Stimulated activated memory B cell treated with anti-CD40 and anti-IgM and Interleukin-4, amounts not matched to agents 10 μg/mL and 1 μg/mL and 100 μg/mL, for 72 hours (primary cell): ENCODE measurements at regions not wholly inside any gene's neighbourhood (a gene's known extent, or its start where the extent isn't known, plus 50 kb on each side); places are given as distances from the start of the nearest gene placed in this dataset.

ENCODE experiments used
- ATAC-seq: fragments of 150-1000 bp; cut with Tn5 transposase; 2 replicates; pipeline ENCODE4 v1.10.0; 2021
- H3K27ac Mint-ChIP-seq: one replicate; pipeline ENCODE4 v1.8.0; 2022; ENCODE audit warnings: mild to moderate bottlenecking, mixed read lengths
- H3K27me3 Mint-ChIP-seq: one replicate; pipeline ENCODE4 v1.8.0; 2022; ENCODE audit warnings: mixed read lengths
- H3K36me3 Mint-ChIP-seq: one replicate; pipeline ENCODE4 v1.8.0; 2022; ENCODE audit warnings: mixed read lengths
- H3K4me1 Mint-ChIP-seq: one replicate; pipeline ENCODE4 v1.8.0; 2022; ENCODE audit warnings: mixed read lengths
- H3K4me3 Mint-ChIP-seq: one replicate; pipeline ENCODE4 v1.8.0; 2022; ENCODE audit warnings: mild to moderate bottlenecking, moderate library complexity, mixed read lengths
- H3K9me3 Mint-ChIP-seq: one replicate; pipeline ENCODE4 v1.8.0; 2022; ENCODE audit warnings: mixed read lengths

DNA sequence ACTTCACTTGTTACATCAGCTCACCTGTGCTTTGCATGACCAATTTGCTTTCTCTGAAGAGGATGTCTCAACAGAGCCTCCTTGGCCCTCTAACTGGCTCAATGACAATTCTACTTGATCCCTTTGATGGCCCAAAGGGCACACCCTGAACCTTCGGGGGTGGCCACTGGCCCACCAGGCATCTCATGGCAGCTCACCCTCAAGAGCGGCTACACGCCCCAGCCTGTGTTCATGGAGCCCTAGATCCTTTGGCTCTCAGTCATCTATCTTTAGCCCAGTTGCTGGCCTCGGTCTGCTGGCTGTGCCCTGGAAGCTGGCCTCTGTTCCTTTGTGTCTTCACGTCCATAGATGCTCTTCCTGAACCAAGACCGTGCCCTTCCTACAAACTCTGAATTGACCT is 476.7 kb downstream of the NPHP4 start:
- Mint-ChIP-seq H3K9me3 (no peaks in the 10 kb centered on the region), H3K4me1 (no peaks in the 10 kb centered on the region), H3K27ac (no peak overlapping the region), H3K27me3 (peaks cover 37% of the 10 kb centered on the region), H3K4me3 (no peak overlapping the region), H3K36me3 (no peaks in the 10 kb centered on the region)
- ATAC-seq: no peak

- Mint-ChIP-seq H3K9me3 (no peaks in the 10 kb centered on the region), H3K36me3 (no peaks in the 10 kb centered on the region), H3K4me1 (peaks cover under 1% of the 10 kb centered on the region), H3K27me3 (peaks cover 45% of the 10 kb centered on the region), H3K4me3 (no peak overlapping the region), H3K27ac (no peak overlapping the region)
- ATAC-seq: peak; percentile 70
Measured at GRCh38 chr1:5514527-5515183, 477.6 kb downstream of the NPHP4 start.

DNA sequence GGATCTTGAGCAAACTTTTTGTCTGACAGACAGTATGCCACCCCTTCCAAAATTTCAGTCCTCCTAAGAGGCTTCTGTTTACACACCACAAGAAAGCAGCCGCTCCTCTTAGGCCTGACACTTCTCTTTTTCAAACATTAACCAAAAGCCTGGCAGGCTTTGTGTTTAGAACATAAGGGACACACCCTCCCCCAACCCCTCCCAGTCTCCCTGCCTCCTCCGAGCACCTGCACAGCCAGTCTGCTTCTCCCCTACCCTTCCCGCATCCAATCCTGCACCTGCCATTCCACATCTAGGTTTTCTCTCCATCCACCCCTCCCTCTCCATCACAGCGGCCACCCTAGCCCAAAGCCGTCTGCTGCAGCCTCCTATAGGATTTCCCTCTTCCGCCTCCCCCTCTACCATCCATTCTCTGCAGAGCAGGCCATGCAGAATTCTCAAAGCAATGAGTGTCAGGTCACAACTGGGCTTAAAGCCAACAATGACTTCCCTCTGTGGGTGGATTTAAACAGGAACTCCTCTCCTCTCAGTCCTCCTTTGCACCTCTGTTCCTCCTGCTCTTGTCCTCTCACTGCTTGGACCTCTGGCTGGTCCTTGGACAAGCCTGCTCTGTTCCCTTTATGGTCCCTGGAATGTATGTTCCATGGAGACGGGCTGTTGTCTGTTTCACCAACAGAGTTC is 478.2 kb downstream of the NPHP4 start:
- Mint-ChIP-seq H3K4me1 (peaks cover 5% of the 10 kb centered on the region), H3K27ac (no peak overlapping the region), H3K9me3 (no peaks in the 10 kb centered on the region), H3K36me3 (no peaks in the 10 kb centered on the region), H3K4me3 (no peak overlapping the region), H3K27me3 (peaks cover 51% of the 10 kb centered on the region)
- no peak for ATAC-seq

GRCh38 chr1:5513179-5513578 is 479.0 kb downstream of the NPHP4 start:
- H3K27me3 Mint-ChIP-seq: peaks cover 52% of the 10 kb centered on the region
- peaks cover 5% of the 10 kb centered on the region for H3K4me1 Mint-ChIP-seq
- H3K4me3 Mint-ChIP-seq: no peak overlapping the region
- H3K27ac Mint-ChIP-seq: no peak overlapping the region
- H3K9me3 Mint-ChIP-seq: no peaks in the 10 kb centered on the region
- no peaks in the 10 kb centered on the region for H3K36me3 Mint-ChIP-seq
- no peak for ATAC-seq

DNA sequence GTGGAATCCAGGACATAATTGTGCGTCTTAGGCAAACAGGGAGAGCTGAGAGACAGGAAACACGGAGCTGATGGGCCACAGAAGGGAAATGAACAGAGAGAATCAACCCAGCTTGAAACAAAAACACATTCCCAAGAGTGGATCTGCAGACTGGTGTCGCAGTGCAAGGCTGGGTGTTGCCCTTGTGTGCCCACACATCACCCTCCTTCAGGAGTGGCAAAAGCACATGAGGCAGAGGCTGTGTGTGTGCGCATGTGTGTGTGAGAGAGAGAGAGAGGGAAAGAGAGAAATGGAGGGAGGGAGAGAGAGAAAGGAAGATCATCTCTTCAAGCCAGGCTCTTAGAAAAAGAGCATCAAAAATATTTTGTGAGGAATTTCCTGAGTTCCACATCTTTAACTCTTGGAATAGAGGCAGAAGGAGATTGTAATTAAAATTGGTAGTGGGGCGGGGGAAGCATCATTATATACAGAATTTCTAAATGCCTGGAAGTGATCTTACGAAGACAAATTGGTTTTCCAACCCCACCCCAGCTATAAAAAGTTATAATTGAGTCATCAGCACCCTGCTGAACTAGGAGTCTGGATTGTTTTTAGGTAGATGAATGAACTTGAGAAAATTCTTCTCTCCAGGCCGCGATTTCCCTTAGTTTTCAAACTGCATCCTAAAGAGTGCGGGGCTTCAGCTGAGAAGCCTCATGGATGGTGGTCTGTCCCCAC is 480.7 kb downstream of the NPHP4 start:
- Mint-ChIP-seq H3K4me1 (peaks cover 5% of the 10 kb centered on the region), H3K27me3 (peaks cover 52% of the 10 kb centered on the region), H3K4me3 (no peak overlapping the region), H3K36me3 (no peaks in the 10 kb centered on the region), H3K27ac (no peak overlapping the region), H3K9me3 (no peaks in the 10 kb centered on the region)
- no peak for ATAC-seq

DNA sequence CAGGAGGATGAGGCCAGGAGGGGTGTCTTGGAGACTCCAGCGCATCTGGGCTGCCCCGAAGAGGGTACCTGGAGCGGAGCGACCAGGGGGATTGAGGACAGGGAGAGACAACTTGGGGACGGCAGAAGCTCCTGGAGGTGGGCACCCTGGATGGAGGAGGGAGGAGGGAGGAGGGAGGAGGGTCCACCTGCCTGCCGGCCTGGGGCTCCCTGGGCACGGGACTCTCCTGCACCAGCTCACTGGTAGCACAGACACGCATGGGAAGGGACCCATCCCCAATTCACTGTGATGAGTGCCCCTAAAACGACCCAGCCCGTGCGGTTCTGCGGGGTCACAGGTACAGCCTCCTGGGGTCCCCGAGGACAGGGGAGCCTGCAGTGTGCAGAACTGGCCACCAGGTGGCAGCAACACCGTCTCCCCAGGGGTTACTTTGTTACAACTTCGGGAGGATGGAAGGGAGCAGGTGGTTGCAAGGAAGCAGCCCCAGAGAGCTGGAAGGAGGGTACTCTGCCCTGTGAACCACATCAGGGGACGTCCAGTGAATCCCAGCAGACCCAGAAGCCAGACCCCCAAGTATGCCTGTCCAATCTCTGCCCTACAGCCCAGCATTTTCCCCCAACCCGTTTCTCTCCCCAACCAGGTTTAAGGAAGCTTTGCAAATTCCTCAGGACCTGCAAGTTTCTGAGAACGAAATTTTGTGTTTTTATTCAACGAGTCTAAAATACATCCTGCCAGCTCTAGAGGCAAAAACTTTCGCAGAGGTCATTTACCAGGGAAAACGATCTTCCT is 482.4 kb downstream of the NPHP4 start:
- H3K27me3 Mint-ChIP-seq: peaks cover 44% of the 10 kb centered on the region
- no peaks in the 10 kb centered on the region for H3K9me3 Mint-ChIP-seq
- peaks cover 5% of the 10 kb centered on the region for H3K4me1 Mint-ChIP-seq
- no peak overlapping the region for H3K4me3 Mint-ChIP-seq
- no peaks in the 10 kb centered on the region for H3K36me3 Mint-ChIP-seq
- ATAC-seq: peak; percentile 52
- no peak overlapping the region for H3K27ac Mint-ChIP-seq

- H3K27me3 Mint-ChIP-seq: peaks cover 35% of the 10 kb centered on the region
Measured at GRCh38 chr1:5508669-5509330, 483.4 kb downstream of the NPHP4 start.

DNA sequence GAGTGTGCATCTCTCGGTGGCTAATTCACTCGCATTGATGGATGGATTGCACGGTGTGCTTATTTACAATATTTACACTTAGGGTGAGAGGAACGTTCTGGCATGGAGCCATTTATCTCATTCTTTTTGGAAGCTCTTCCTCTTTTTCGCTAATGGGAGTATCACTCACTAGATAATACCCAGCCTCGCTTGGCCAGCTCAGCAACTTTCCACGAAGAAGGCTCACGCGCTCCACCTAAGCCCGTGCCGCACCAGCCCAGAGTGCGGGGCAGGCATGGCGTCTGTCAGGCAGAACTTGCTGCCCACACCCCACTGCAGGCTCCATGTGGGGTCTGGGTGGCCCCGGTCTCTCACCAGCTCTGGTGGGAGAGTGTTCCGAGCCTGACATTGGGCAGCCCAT is 484.9 kb downstream of the NPHP4 start:
- no peak for ATAC-seq
- H3K9me3 Mint-ChIP-seq: no peaks in the 10 kb centered on the region
- peaks cover 5% of the 10 kb centered on the region for H3K4me1 Mint-ChIP-seq
- H3K27me3 Mint-ChIP-seq: peaks cover 34% of the 10 kb centered on the region
- no peaks in the 10 kb centered on the region for H3K36me3 Mint-ChIP-seq
- no peak overlapping the region for H3K4me3 Mint-ChIP-seq
- no peak overlapping the region for H3K27ac Mint-ChIP-seq

More at GRCh38 chr1:5508669-5509330, 483.4 kb downstream of the NPHP4 start:
- Mint-ChIP-seq H3K9me3 (no peaks in the 10 kb centered on the region), H3K27ac (no peak overlapping the region), H3K4me1 (peaks cover 5% of the 10 kb centered on the region), H3K36me3 (no peaks in the 10 kb centered on the region), H3K4me3 (no peak overlapping the region)
- ATAC-seq: no peak

- Mint-ChIP-seq H3K27me3 (peaks cover 27% of the 10 kb centered on the region), H3K4me1 (peaks cover 5% of the 10 kb centered on the region), H3K9me3 (no peaks in the 10 kb centered on the region), H3K27ac (no peak overlapping the region), H3K36me3 (no peaks in the 10 kb centered on the region), H3K4me3 (no peak overlapping the region)
- ATAC-seq: no peak
Measured at GRCh38 chr1:5506634-5507033, 485.6 kb downstream of the NPHP4 start.

DNA sequence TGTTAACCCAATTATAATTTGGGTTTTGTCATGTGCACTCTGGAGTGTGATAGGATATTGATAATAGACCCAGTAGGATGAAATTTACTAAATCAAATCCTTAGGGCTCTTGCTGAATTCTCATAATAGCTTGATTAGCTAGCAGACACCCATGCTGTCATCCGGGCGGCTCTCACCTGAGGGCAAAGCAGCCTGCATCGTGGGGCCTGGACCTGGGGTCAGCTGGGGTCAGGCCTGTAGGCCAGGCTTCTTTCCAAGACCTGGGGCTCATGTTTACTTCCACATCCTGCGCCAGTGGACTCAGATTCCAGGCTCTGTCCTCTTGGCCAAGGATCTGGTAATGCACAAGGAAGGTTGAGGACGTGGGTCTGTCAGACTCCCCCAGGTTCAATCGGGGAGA is 486.3 kb downstream of the NPHP4 start:
- peaks cover 5% of the 10 kb centered on the region for H3K4me1 Mint-ChIP-seq
- peaks cover 20% of the 10 kb centered on the region for H3K27me3 Mint-ChIP-seq
- ATAC-seq: no peak
- no peak overlapping the region for H3K27ac Mint-ChIP-seq
- no peaks in the 10 kb centered on the region for H3K9me3 Mint-ChIP-seq
- no peak overlapping the region for H3K4me3 Mint-ChIP-seq
- H3K36me3 Mint-ChIP-seq: no peaks in the 10 kb centered on the region

GRCh38 chr1:5504364-5504740 is 487.9 kb downstream of the NPHP4 start:
- H3K4me1 Mint-ChIP-seq: peaks cover 2% of the 10 kb centered on the region
- no peak overlapping the region for H3K4me3 Mint-ChIP-seq
- no peak overlapping the region for H3K27ac Mint-ChIP-seq
- peaks cover 3% of the 10 kb centered on the region for H3K9me3 Mint-ChIP-seq
- peaks cover 5% of the 10 kb centered on the region for H3K27me3 Mint-ChIP-seq
- H3K36me3 Mint-ChIP-seq: no peaks in the 10 kb centered on the region
- ATAC-seq: no peak

GRCh38 chr1:5503556-5504363 is 488.5 kb downstream of the NPHP4 start:
- Mint-ChIP-seq H3K27ac (no peak overlapping the region), H3K36me3 (no peaks in the 10 kb centered on the region), H3K4me1 (no peaks in the 10 kb centered on the region), H3K4me3 (no peak overlapping the region), H3K9me3 (peaks cover 3% of the 10 kb centered on the region), H3K27me3 (no peaks in the 10 kb centered on the region)
- ATAC-seq: no peak

GRCh38 chr1:5502311-5503194 is 489.7 kb downstream of the NPHP4 start:
- no peak overlapping the region for H3K4me3 Mint-ChIP-seq
- H3K36me3 Mint-ChIP-seq: no peaks in the 10 kb centered on the region
- H3K9me3 Mint-ChIP-seq: peaks cover 3% of the 10 kb centered on the region
- H3K27ac Mint-ChIP-seq: no peak overlapping the region
- no peaks in the 10 kb centered on the region for H3K4me1 Mint-ChIP-seq
- H3K27me3 Mint-ChIP-seq: no peaks in the 10 kb centered on the region
- ATAC-seq: no peak
